GM19463 (cell line): ENCODE measurements at regions not wholly inside any gene's neighbourhood (a gene's known extent, or its start where the extent isn't known, plus 50 kb on each side); places are given as distances from the start of the nearest gene placed in this dataset.

ENCODE experiments used
- ATAC-seq: cut with Tn5 transposase; IDR thresholded peaks from one replicate; pipeline ENCODE4 v1.9.1; 2021; ENCODE audit warnings: mild to moderate bottlenecking, moderate library complexity; ENCODE audit not compliant: unreplicated experiment

DNA sequence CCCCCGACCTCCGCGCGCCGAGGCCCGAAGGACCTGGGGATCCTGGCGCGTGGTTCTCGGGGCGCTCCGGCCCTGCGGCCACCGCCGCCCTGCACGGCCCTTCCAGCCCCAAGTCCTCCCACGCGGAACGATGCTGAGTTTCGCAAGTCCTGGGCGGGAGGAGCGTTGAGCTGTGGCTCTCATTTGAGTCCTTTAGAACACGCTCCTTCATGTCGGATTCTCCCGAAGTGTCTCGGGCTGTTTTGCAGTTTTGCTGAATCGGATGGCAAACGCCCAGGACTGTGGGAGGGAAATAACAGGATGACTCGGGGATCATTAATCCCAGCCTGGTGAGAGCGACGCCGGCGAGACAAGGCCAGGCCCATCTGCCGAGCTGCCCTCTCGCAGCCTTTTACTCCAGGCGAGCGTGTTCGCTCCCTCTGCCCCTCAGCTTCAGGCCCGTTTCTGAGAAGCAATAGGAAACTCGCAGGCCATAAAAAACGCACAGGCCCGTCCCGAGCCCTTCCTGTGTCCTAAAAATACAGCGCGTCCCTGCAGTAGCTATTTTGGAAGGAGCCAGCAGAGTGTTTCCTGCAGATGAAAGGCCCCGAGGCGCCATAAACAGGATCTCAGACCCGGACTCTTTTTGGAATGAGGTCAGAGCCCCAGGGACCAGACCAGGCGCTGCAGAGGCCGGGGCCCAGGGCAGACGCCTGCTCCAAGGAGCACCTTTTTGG is 153.5 kb downstream of the DLL1 start:
- ATAC-seq: no peak

GRCh38 chr6:170136541-170137175 is 154.2 kb downstream of the DLL1 start:
- ATAC-seq: no peak

DNA sequence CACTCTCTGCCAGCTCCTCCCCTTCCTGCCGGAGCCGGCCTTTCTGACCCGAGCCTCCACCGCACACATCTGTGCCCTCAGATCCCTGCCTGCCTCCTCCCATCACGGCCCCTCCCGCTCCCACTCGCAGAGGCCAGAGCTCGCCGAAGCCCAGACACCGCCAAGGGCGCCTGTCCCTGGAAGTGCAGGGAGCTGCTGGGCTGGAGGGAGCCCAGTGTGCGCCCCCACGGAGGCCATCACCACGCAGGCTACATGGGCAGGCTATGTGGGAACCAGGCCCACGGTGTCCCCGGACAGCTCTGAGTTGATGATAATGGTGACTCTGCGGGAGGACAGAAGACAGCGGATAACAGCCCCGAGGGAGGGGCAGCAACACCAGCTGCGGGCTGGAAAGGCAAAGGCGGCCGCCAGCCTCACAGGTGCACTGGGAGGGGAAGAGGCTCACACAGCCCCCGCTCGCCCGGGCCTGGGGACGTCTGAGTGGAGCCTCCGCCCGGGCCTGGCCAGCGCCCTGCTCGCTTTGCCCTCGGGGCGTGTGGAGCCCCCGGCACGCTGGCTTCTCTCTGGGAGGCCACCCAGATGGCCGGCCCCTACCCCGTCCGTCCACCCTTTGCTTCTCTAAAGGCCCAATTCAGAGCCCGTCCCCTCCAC is 154.9 kb downstream of the DLL1 start:
- no peak for ATAC-seq

GRCh38 chr6:170135461-170135820 is 155.4 kb downstream of the DLL1 start:
- ATAC-seq: no peak

DNA sequence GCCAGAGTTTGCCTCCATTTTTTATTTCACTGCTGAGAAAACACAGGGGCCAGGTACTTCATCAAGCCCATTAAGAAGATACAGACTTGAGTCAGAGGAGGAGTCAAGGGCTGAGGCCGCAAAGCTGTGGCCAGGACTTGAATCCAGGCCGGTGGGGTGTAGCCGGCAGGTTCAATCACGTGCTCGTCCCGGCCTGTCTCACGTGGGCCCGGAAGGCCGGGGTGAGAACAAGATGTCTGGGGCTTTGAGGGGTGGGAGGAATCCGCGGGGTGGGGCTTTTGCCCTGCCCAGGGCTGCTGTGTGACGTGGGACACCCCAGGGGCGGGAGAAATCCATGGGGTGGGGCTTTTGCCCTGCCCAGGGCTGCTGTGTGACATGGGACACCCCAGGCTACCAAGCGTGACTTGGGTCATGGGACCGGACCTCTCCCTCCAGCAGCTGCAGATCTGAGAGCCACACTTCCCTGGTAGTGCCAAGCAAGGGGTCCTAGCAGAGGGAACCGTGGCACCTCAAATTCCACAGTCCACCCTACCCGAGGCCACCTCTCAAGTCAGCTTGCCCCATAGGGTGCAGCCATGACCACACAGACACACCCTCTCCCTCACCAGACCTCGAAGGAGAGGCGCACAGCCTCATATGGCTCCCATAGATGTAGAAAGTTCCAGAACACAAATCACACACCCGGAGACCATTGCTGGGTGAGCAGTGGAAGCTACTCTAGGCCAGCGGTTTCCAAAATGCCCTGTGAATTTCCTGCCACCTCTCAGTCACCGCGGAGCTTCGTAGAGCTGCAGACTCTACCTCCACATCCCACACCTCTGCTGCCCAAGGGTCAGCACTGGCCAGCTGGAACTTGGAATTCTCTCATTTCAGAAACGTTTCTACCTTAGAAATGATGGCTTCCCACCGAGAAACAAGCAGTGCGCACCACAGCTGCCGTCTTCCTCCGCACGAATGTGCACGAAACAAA is 156.1 kb downstream of the DLL1 start:
- no peak for ATAC-seq

DNA sequence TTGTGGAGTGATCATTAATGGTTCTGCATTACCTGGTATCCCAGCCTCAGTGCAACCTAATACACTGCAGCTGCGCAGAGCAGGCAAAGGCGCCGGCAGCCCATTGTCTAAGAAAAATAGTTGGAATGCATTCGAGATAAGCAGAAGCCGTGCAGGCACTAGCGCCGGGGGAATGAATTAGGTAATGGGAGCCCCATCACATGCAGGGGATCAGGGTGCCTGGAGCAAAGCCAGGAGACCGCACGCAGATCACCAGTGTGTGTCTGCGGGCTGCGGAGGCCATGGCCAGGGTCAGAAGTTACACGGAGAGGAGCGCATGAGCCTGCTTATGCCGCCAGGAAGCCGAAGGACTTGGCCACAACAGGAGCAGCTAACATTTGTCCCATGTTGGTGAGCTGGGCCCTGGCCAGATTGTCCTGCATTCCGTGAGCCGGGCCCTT is 156.8 kb downstream of the DLL1 start:
- no peak for ATAC-seq

GRCh38 chr6:170132561-170132991 is 158.3 kb downstream of the DLL1 start:
- ATAC-seq: no peak

- ATAC-seq: no peak
Observed at GRCh38 chr6:170132011-170132521, 158.8 kb downstream of the DLL1 start.

- ATAC-seq: no peak
Observed at GRCh38 chr6:170131351-170131750, 159.5 kb downstream of the DLL1 start.

DNA sequence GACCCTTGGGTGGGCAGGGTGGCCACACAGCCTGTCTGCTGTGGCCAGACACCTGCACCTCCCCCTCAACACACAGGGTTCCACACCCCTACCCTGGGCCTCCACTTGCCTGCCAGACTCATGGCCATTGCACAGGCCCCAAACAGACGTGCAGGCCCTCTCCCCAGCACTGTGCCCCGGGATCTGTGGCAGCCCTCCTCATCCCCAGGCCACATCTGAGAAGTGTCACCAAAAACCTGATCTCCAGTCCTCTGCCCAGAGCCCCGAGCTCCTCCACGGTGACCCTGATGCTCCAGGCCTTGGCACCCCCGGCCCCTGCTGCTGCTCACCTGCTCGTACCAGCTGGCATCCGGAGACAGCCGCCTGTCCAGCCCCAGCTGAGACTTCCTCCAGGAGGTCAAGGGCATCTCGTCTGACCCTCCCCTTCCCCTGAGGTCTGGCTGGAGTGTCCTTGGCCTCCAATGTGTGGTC is 160.1 kb downstream of the DLL1 start:
- no peak for ATAC-seq

- ATAC-seq: no peak
Observed at GRCh38 chr6:170130201-170130621, 160.7 kb downstream of the DLL1 start.

GRCh38 chr6:170129691-170130171 is 161.1 kb downstream of the DLL1 start:
- no peak for ATAC-seq

DNA sequence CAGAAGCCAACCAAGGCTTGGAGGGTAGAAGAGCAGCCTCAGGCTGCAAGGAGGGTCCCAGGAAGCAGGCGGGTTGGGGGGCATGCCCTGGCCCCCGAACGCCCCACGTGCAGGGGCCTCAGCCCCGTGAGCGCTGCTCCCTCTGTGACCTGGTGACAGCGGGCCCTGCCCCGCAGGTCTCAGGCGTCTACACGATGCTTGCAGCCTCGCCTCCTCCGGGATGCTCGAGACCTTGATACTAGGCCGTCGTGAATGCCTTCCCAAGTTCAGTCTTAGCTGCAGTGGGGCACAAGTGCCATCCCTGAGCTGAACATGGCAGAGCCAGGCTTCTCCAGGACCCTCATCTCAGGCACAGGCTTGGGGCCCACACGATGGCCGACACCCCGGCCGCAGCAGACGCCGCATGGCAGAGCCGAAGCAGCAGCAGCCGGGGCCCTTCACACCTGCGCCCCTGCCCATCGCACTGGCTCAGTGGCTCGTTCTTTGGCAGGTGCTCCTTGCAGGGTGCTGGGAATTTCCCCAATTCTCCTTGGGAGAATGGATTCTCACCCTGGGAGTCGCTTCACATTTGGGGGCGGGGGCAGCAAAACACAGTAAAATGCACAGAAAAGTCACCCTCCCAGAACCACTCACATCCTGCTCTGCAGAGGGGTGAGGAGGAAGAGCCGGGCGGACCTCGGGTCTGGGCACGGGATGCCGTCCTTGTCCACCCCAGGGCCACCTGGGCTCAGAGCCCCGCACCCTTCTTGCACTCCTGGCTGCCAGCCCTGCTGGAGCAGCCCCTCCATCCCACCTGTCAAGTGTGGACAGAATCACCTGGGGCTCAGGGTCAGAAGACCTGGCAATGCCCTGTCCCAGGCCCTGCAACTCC is 161.8 kb downstream of the DLL1 start:
- ATAC-seq: no peak

DNA sequence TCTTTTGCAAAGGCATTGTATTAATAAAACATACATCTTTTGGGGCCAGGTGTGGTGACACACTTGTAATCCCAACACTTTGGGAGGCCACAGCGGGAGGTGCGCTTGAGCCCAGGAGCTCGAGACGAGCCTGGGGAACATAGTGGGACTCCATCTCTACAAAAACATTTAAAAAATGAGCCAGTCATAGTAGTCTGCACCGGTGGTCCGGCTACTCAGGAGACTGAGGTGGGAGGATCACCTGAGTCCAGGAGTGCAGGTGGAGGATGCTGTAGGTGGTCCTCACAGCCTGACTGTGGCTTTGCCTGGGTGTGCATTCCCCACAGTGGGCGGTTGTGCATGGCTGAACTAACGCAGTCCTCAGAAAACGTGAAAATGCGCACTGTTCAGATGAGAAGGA is 162.5 kb downstream of the DLL1 start:
- ATAC-seq: no peak

DNA sequence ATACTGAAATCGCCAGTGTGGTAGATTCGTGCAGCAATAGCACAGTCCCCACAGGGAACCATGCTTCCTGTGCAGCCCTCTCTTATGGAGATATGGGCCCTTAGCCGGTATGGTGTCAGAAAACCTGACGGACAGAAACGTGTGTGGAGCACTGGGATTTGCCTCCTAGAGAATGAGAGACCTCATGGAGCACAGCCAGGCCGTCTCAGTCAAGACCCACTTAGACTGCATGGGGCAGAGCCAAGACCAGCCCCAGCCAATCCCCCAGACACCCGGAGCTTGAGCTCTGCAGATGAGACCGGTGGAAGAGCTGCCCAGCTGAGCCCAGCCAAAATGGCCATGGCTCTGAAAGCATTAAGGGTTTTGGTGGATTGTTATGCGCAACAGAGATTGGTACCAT is 163.7 kb downstream of the DLL1 start:
- no peak for ATAC-seq

DNA sequence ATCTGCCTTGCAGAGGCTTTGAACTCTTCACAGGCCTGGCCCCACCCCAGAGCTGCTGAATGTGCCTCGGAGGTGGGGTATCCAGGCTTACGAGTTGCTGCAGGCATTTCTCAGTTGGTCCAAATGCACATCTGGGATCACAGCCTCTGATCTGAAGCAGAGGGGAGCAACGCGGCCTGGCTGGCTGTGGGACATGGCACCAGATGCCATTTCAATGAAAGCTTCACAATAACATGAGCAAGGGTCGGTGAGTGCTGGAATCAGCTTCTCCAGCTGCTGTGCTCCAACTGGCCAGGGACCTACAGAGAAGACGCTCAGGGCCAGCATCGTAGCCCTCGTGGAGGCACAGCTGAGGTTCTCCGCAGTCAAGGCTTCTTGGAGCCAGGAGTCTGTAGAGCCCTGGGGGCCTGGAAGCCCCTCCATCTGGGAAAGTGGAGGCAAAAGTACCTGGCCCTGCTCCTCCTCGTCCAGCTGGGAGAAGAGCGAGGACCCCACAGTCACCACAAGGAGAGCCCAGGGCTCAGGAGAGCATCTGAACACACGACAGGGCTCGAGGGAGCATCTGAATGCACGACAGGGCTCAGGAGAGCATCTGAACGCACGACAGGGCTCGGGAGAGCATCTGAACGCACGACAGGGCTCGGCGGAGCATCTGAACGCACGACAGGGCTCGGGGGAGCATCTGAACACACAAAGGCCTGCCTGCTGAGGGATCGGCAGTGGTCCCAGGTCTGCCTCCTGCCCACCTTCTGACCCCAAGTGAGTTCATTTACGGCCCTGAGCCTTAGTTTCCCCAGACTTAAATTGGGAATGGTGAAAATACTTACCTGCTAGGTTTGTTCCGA is 165.2 kb downstream of the DLL1 start:
- no peak for ATAC-seq

DNA sequence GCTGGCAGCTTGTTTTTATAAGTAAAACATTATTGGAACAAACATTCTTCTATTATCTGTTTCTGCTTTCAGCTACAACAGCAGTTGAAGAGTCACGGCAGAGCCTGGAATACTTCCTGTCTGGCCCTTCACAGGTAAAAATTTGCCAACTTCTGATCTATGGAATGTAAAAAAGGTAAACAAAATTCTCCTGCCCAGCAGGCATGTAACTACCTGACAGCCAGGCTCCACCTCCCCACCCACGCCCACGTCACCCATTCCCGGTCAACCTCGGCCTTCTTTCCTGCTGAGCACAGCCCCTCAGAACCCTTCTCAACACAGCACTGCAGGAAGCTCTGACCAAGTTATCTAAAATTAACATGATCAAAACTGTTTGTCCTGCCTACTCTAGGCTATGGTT is 166.0 kb downstream of the DLL1 start:
- no peak for ATAC-seq

GRCh38 chr6:170124150-170124549 is 166.7 kb downstream of the DLL1 start:
- ATAC-seq: no peak

DNA sequence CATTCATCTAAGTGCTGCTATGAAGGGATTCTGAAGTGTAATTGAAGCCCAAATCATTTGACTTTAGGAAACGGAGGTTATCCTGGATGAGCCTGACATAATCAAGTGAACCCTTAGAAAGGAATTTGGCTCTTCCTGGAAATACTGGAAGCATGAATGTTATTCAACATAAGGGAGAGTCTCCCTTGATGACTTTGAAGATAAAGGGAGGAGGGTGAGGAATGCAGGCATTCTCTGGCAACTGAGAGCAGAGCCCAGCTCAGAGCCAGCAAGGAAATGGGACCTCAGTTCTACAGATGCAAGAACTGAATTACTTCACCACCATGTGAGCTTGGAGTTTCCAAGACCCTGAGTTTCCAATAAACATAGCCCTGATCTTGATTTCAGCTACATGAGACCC is 168.2 kb downstream of the DLL1 start:
- ATAC-seq: no peak
